ENCODE measurements at regions not wholly inside any gene's neighbourhood (a gene's known extent, or its start where the extent isn't known, plus 50 kb on each side); places are given as distances from the start of the nearest gene placed in this dataset.

DNA sequence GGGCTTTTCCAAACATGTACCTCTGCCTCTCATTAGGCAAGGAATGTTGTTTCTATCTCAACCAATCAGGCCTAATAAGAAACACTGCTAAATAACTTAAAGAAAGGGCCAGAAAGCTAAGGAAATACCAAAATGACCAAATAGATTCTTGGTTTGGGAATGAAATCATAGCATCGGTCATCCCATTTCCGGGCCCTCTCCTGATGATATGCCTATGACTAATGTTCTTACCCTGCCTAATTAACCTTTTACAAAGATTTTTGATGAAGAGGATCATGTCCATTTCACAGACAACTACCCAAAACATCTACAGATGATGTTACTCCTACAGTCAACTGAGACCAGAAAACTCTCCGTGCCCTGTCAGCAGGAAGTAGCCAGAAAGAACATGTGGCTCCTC lies 164.0 kb downstream of the DDX3Y start (continued):
- TF ChIP-seq CBX5 (IDR thresholded peaks at IDR 0.05; ENCODE audit: low read depth, low read length) = no peak
- no peak for TF ChIP-seq TEAD4 (IDR thresholded peaks at IDR 0.05; ENCODE audit: low read depth, low read length)
- no peak for TF ChIP-seq JUN (IDR thresholded peaks at IDR 0.05; ENCODE audit: low read depth, low read length)
